ENCODE measurements at regions not wholly inside any gene's neighbourhood (a gene's known extent, or its start where the extent isn't known, plus 50 kb on each side); places are given as distances from the start of the nearest gene placed in this dataset.

- TF ChIP-seq, protein P1, sequence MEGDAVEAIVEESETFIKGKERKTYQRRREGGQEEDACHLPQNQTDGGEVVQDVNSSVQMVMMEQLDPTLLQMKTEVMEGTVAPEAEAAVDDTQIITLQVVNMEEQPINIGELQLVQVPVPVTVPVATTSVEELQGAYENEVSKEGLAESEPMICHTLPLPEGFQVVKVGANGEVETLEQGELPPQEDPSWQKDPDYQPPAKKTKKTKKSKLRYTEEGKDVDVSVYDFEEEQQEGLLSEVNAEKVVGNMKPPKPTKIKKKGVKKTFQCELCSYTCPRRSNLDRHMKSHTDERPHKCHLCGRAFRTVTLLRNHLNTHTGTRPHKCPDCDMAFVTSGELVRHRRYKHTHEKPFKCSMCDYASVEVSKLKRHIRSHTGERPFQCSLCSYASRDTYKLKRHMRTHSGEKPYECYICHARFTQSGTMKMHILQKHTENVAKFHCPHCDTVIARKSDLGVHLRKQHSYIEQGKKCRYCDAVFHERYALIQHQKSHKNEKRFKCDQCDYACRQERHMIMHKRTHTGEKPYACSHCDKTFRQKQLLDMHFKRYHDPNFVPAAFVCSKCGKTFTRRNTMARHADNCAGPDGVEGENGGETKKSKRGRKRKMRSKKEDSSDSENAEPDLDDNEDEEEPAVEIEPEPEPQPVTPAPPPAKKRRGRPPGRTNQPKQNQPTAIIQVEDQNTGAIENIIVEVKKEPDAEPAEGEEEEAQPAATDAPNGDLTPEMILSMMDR (IDR thresholded peaks at IDR 0.05) = no peak
- TF ChIP-seq EZH2 (IDR thresholded peaks at IDR 0.05) = no peak
- no peak for TF ChIP-seq EZH2phosphoT487 (IDR thresholded peaks at IDR 0.05)
Measured at GRCh38 chr19:33941133-33941532, 144.5 kb downstream of the KCTD15 start.
